Keratinocyte (primary cell): ENCODE measurements at regions not wholly inside any gene's neighbourhood (a gene's known extent, or its start where the extent isn't known, plus 50 kb on each side); places are given as distances from the start of the nearest gene placed in this dataset.

Source experiments
- EZH2 ChIP-seq: IDR thresholded peaks from one replicate; pipeline ENCODE4 v1.6.1; 2012; ENCODE audit warnings: inconsistent platforms, mild to moderate bottlenecking, low read length, moderate library complexity
- TF ChIP-seq, protein P1 (sequence below), 3 experiments: IDR thresholded peaks in 1 of 3; conservative IDR thresholded peaks in 1 of 3; optimal IDR thresholded peaks in 1 of 3; 2 replicates in 2 of 3; 3 replicates in 1 of 3; pipeline versions ENCODE3 to v1.5.1; 2011; ENCODE audit warnings: low read length in 3 of 3, mild to moderate bottlenecking in 3 of 3, moderate library complexity in 2 of 3, control low read depth in 1 of 3, inconsistent platforms in 1 of 3; ENCODE audit not compliant: insufficient read depth in 2 of 3; ENCODE audit errors: extremely low read depth in 1 of 3

- TF ChIP-seq, protein P1, sequence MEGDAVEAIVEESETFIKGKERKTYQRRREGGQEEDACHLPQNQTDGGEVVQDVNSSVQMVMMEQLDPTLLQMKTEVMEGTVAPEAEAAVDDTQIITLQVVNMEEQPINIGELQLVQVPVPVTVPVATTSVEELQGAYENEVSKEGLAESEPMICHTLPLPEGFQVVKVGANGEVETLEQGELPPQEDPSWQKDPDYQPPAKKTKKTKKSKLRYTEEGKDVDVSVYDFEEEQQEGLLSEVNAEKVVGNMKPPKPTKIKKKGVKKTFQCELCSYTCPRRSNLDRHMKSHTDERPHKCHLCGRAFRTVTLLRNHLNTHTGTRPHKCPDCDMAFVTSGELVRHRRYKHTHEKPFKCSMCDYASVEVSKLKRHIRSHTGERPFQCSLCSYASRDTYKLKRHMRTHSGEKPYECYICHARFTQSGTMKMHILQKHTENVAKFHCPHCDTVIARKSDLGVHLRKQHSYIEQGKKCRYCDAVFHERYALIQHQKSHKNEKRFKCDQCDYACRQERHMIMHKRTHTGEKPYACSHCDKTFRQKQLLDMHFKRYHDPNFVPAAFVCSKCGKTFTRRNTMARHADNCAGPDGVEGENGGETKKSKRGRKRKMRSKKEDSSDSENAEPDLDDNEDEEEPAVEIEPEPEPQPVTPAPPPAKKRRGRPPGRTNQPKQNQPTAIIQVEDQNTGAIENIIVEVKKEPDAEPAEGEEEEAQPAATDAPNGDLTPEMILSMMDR (optimal IDR thresholded peaks at IDR 0.05 in 1 of 3, IDR thresholded peaks at IDR 0.05 in 1 of 3, conservative IDR thresholded peaks at IDR 0.05 in 1 of 3; ENCODE audit: extremely low read depth in 1 of 3, insufficient read depth in 2 of 3, low read length in 3 of 3) = no peak
- no peak for TF ChIP-seq EZH2
Measured at GRCh38 chrX:113124693-113125092, 284.1 kb upstream of the AMOT start.
